GM18508 (cell line): ENCODE measurements at regions not wholly inside any gene's neighbourhood (a gene's known extent, or its start where the extent isn't known, plus 50 kb on each side); places are given as distances from the start of the nearest gene placed in this dataset.

Source experiments
- ATAC-seq: cut with Tn5 transposase; IDR thresholded peaks from one replicate; pipeline ENCODE4 v1.9.1; 2021; ENCODE audit warnings: moderate number of reproducible peaks; ENCODE audit not compliant: insufficient read depth, unreplicated experiment

DNA sequence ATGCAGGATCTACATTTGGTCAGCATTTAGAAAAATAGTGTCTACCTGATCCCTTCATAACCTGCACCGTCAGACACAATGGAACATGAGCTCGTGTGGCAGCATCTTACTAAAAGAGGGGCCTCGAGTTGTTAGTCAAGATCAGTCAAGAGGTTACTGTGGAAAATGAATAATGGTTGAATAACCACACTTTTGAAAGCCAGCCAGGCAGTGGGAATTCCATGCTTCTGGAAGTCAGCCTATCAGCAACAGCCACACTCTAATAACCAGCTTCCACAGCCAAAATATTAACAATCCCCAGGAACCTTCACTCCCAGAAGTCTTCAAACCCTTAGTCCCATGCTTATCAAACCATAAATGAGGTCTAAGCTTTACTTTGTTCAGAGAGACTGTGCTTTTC lies 234.3 kb downstream of the HS3ST1 start:
- no peak for ATAC-seq

DNA sequence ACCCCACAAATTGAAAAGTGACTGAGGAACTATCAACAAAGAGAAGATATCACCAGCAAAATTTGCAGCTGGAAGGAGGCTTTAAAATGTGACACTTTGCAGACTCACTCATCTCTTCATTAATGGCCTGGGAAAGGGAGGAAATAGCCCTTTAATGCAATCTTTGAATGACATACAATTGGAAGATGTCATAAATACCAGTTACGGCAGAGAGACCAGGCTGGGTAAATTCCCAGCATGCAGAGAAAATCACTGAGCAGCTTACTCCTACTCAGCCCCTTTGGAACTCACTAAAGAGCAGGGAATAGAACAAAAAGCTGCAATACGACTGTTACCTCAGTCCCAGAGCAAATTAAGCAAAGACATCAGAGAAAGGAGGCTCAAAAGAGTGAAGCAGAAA lies 238.9 kb downstream of the HS3ST1 start:
- ATAC-seq: no peak

- ATAC-seq: no peak
Observed at GRCh38 chr4:11183356-11183740, 245.3 kb downstream of the HS3ST1 start.

DNA sequence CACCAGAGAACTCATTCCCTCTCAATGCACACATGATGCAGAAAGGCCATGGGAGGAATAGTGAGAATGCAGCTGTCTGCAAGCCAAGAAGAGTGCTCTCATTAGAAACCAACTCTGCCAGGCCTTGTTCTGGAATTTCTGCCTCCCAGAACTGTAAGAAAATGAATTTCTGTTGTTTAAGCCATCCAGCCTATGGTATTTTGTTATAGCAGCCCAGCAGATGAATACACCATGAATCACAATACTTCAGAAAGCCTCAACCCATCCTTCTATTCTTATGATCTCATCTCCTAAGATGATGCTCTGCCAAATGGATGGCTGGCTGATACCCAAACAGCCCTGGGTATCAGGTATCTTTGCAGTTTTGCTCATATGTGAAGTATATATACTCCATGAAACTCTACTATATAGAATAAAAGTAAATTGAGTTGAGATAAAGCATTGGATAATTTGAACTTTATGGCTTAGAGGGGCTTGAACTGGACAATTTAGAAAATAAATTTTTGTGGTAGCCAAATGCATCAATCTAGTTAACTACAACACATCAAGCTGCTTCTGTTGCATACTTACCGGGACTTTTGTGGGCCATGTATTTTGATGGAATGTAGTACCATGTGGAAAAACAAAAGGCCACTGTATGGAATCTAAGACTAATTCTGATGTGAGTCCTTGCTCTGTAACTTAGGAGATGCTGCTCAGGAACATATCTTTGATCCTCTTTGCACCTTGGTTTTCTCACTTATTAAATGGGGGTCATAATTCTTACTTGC lies 245.9 kb downstream of the HS3ST1 start:
- no peak for ATAC-seq

DNA sequence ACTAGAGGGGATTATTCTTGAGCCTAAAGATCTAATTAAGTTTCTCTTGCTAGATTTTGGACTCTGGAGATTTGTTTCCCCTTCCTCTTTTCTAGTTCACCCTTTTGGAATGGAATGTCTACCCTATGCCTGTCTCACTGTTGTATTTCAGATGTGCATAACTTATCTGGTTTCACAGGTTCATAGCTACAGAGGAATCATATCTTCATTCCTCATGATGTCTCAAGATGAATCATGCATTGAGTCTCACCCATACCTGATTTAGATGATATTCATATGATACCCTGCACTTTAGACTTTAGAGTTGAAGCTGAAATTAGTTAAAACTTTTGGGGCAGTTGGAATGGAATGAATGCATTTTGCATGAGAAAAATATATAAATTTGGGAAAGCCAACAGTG lies 246.7 kb downstream of the HS3ST1 start:
- ATAC-seq: no peak

DNA sequence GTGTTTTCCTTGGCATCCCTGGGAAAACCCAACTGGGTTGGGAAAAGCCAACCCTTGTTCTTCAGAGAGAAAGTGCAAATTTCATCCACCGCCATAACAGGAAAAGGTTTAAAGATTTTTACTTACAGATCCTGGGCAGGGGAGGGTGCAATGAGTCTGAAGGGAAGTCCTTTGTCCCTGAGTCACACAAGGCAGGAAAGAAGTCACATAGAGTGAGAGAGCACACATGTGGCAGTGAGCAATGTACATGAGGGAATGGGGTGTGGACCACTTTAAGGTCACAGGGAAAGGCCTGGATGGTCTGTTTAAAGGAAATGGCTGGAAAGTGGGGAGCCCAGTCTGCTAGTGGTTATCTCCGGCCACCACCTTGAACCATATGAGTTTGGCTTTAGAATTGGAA lies 248.9 kb downstream of the HS3ST1 start:
- no peak for ATAC-seq

- ATAC-seq: no peak
Observed at GRCh38 chr4:11178433-11178832, 250.3 kb downstream of the HS3ST1 start.

DNA sequence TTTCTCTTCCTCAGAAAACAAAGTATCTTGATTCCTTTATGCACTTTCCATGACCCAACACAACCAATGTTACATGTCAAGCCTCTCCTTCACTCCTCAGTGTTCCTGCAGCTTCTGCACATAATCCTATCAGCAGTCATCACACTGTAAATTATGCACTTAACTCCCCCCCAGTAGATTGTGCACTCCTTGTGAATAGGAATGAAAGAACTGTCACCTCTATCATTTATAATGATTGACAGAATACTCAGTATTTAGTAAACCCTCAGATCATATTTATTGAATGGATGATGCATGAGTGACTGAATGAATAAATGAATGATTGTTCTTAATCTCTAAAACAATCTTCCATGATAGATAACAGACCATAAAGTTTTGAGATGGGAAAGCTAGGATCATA lies 253.3 kb downstream of the HS3ST1 start:
- no peak for ATAC-seq

- no peak for ATAC-seq
Observed at GRCh38 chr4:11166606-11167005, 262.1 kb downstream of the HS3ST1 start.

DNA sequence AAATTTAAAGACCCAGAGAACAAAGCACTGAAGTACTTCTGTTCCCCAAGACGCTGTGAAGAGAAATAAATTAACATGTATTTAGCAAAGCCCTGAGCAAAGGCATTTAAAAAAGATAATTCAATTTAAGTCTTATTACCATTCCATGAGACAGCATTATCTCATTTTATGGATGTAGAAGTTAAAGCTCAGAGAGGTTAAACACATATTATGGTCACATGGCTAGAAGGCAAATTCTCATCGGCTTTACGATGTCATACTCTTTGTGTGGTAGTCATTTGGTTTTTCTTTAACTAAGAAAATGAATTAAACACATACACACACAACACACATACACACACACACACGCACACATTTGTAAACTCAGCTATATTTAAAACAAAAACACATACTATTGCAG lies 262.7 kb downstream of the HS3ST1 start:
- no peak for ATAC-seq

DNA sequence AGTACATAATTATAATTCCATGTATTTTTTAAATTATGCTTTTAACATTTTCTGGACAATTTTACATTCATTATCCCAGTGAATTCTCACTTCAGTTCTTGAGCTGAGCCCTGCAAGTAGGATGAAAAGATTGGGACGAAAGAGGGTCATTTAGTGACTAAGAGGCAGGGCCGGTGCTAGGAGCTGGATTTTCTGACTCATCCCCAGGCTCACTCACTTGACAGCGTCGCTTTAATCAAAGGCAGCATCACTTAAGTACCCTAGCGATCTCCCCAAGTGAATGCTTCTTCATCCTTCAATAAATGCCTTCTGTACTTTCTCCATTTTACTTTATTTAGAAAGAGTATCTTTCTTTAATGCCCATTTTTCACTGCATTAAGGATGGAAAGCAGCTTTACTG lies 263.6 kb downstream of the HS3ST1 start:
- ATAC-seq: no peak

DNA sequence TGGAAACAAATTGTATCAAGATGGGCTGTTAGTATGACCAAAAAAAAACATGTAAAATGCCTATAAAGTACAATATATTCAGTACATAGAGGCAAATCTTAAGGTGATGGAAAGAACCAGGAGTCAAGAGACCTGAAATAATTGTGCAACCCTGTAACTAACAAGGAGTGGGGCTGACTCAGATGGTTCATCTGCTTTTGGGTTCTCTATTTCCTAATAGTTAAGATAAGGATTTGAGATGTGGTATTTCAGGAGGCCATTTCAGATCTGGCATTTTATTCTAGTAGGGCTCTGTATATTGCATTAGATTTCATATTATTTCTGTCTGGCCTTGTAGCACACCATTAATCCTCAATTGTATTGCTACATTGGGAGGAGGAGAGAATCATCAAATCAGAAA lies 268.4 kb downstream of the HS3ST1 start:
- no peak for ATAC-seq

DNA sequence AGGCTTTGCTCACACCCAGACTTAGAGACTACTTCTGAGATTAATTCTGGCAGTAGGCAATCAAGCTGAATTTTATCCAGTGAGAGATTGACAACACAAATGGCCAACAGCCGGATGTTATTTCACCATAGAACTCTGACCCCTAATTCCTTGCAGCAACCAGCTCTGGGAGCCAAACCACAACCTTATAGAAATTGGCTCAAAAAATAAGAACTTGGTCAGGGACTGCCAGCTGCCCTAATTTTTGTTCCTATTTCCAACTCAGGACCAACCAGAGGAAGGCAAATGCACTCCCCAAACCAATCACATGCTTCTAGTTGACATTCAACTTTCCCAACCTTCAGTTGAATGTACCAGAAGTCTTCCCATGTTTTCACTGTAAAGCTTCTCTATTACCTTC lies 269.7 kb downstream of the HS3ST1 start:
- no peak for ATAC-seq

DNA sequence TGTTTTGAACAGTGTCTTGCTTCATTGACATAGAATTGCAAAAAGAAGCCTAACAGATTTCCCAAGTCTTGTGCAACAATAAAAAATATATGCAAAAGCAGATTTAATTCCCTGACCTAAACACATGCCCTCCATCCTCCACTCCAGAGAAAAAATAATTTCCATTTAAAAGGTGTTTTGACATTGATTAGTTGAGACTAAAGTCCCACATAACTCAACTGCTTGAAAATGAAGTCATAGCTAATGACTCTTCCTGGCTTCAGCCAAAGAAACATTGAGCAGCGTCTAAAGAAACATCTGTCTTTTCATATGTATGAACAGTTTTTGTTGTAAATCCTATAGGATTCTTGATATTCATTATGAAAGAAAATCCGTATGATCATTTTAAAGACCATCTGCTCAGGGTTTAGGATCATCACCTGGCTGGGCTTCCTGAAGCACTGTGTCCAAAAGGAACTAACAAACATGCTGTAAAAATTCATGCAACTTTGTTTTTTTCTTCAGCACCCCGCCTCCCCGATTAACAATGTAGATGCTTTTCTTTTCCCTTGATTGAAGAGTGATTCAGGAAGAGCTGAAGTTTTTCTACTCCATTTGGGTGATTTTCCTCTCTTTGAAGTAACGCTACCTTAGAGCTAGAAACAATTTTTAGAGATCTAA lies 273.4 kb downstream of the HS3ST1 start:
- ATAC-seq: no peak

GRCh38 chr4:11153171-11153750 lies 275.4 kb downstream of the HS3ST1 start:
- no peak for ATAC-seq

GRCh38 chr4:11152684-11153083 lies 276.0 kb downstream of the HS3ST1 start:
- no peak for ATAC-seq

DNA sequence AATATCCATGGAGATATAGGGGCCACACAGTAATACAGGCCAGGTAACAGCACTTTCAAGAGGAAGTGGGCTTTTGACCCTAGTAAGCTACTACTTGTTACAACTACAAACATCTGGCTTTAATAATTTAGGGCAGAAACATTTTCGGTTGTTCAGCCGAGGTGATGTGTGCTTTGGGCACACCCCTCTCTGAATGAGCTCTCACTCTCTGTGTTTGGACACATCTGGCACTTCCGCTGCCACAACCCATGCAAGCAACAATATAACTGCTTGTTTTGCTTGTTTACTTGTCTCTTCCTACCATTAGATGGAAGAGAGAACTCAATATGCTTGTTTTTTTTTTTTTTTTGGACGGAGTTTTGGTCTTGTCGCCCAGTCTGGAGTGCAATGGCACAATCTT lies 277.2 kb downstream of the HS3ST1 start:
- ATAC-seq: no peak

DNA sequence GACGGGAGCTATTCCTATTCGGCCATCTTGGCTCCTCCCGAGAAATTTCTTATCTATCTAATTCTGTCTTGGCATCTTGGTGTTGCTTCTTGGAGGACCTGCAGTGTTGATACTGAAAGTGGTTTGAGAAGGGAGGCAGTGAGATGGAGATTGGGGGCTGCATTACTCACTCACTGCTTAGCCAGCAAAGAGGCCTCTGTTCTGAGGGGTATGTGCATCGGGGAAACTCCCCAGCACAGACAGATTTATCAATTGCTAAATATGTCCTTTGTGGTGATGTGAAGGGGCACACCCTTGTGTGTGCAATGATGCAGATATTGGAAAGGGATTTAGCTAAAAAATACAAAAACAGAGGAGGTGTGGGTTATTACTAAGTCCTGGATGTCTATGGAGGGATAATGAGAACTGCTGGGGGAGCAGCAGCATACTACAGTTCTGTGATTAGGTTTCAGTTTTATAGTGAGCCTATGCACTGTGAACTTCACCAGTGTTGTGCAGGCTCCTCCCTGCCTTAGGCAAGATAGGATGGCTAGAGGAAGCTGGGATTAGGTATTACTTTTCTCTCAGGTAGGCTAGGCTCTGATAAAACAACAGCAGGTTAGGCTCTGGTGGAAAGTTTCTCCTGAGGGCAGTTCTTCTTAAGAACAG lies 279.0 kb downstream of the HS3ST1 start:
- no peak for ATAC-seq

DNA sequence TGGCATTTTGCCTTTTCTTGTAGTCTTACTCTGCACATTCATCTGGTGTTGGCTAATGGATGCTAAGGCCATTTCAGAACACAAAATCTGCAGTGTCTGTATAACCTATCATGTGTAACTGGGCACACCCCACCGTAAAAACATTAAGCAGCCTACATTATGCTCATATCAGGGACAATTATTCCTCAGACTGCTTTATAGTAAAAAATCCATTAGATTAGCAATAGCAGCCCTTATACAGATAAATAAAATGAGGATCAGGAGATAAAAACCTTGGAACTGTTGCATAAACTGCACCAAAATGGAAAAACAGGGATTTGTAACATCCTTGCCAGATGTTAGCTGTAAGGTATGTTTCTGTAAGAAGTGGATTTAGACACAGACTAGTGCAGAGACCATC lies 288.8 kb downstream of the HS3ST1 start:
- ATAC-seq: no peak

GRCh38 chr4:11138964-11139363 lies 289.7 kb downstream of the HS3ST1 start:
- no peak for ATAC-seq

GRCh38 chr4:11134705-11135104 lies 294.0 kb downstream of the HS3ST1 start:
- ATAC-seq: no peak
